ENCODE measurements at regions not wholly inside any gene's neighbourhood (a gene's known extent, or its start where the extent isn't known, plus 50 kb on each side); places are given as distances from the start of the nearest gene placed in this dataset.
"Not testable (repeated sequence)": the region's sequence is repeated elsewhere in the genome, so short reads cannot be mapped to it uniquely, and the experiment has no call there.

DNA sequence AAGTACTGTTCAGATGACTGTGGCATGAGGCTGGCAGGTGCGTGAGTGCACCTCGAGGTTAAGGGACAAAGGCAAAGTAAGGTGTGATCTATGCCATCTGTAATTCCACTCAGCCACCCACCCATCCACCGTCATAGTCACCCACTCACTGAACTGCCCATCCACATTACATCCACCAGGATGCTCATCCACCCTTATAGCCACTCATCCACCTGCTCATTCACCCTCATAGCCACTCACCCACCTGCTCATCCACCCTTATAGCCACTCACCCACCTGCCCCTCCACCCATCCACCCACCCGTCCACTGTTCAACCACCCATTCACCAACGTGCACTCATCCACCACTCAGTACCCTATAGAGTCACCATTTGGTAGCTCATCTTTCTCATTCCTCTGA, 64.1 kb upstream of the UXT start:
- no peak for DNase-seq
- Histone ChIP-seq H3K4me1 (no peaks in the 10 kb centered on the region), H3K9me3 (no peaks in the 10 kb centered on the region), H3K27ac (no peak overlapping the region), H3K27me3 (no peaks in the 10 kb centered on the region), H3K36me3 (no peaks in the 10 kb centered on the region), H3K4me3 (no peak overlapping the region)
- WGBS, 2 donors (ENCODE audit: low coverage in 1 of 2), result 72% methylated on average over 5 of the region's 5 CpGs; no CpG with 5 or more reads in 1 of the 2 donors
- no peak for TF ChIP-seq POLR2AphosphoS5 (IDR thresholded peaks at IDR 0.05)
- no peak for TF ChIP-seq POLR2A (IDR thresholded peaks at IDR 0.05)
- TF ChIP-seq, protein P1, sequence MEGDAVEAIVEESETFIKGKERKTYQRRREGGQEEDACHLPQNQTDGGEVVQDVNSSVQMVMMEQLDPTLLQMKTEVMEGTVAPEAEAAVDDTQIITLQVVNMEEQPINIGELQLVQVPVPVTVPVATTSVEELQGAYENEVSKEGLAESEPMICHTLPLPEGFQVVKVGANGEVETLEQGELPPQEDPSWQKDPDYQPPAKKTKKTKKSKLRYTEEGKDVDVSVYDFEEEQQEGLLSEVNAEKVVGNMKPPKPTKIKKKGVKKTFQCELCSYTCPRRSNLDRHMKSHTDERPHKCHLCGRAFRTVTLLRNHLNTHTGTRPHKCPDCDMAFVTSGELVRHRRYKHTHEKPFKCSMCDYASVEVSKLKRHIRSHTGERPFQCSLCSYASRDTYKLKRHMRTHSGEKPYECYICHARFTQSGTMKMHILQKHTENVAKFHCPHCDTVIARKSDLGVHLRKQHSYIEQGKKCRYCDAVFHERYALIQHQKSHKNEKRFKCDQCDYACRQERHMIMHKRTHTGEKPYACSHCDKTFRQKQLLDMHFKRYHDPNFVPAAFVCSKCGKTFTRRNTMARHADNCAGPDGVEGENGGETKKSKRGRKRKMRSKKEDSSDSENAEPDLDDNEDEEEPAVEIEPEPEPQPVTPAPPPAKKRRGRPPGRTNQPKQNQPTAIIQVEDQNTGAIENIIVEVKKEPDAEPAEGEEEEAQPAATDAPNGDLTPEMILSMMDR (IDR thresholded peaks at IDR 0.05), result no peak
- TF ChIP-seq EP300 (IDR thresholded peaks at IDR 0.05; ENCODE audit: low read depth), result no peak
- in situ Hi-C loops (cut with MboI; ENCODE audit: low pct_ligation_motif_present in 1 of 4, low pct_unique_long_range_greater_than_20kb in 1 of 4, low sequenced_read_pairs in 3 of 4) (no loop called here), intact Hi-C loops (cut with DNase I; ENCODE audit: low total_unique reads) (no loop called here)

DNA sequence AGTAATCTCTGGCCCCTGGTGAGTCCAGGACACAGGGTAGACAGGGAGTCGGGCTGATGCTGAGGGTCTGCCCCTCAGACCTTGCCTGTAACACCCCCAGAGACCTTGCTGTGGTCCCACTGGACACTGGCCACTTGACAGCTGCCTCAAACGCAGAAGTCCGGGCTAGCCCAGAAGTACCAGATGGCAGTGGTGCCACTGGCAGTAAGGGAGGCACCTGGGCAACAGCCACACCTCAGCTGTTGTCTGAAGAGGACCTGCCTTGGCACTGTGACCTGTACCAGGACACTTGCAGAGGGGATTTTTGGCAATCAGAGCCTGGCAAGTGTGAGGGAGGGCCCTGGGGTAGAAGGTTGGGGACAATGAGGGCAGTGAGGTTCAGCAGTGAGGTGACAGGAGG, 63.3 kb upstream of the UXT start:
- Histone ChIP-seq H3K4me3 (no peak overlapping the region), H3K27ac (no peak overlapping the region), H3K9me3 (no peaks in the 10 kb centered on the region), H3K27me3 (no peaks in the 10 kb centered on the region), H3K4me1 (no peaks in the 10 kb centered on the region), H3K36me3 (no peaks in the 10 kb centered on the region)
- intact Hi-C loops (cut with DNase I; ENCODE audit: low total_unique reads) (no loop called here), in situ Hi-C loops (cut with MboI; ENCODE audit: low pct_ligation_motif_present in 1 of 4, low pct_unique_long_range_greater_than_20kb in 1 of 4, low sequenced_read_pairs in 3 of 4) (no loop called here)
- WGBS, 2 donors (ENCODE audit: low coverage in 1 of 2), result 85% methylated on average over 3 of the region's 3 CpGs; no CpG with 5 or more reads in 1 of the 2 donors
- no peak for DNase-seq
- TF ChIP-seq, protein P1 (IDR thresholded peaks at IDR 0.05), result no peak
- TF ChIP-seq EP300 (IDR thresholded peaks at IDR 0.05; ENCODE audit: low read depth), result no peak
- no peak for TF ChIP-seq POLR2A (IDR thresholded peaks at IDR 0.05)
- no peak for TF ChIP-seq POLR2AphosphoS5 (IDR thresholded peaks at IDR 0.05)

GRCh38 chrX:47715078-47715477, 56.1 kb upstream of the UXT start:
- H3K9me3 ChIP-seq; H3K36me3 ChIP-seq; H3K27ac ChIP-seq; H3K4me1 ChIP-seq; H3K4me3 ChIP-seq; in situ Hi-C loops (cut with MboI; ENCODE audit: low pct_ligation_motif_present in 1 of 4, low pct_unique_long_range_greater_than_20kb in 1 of 4, low sequenced_read_pairs in 3 of 4); H3K27me3 ChIP-seq; intact Hi-C loops (cut with DNase I; ENCODE audit: low total_unique reads); DNase-seq: not testable (repeated sequence)
- WGBS, 2 donors (ENCODE audit: low coverage in 1 of 2), result 50% methylated on average over 3 of the region's 3 CpGs; no CpG with 5 or more reads in 1 of the 2 donors

GRCh38 chrX:47712675-47713074, 53.7 kb upstream of the UXT start:
- in situ Hi-C loops (cut with MboI; ENCODE audit: low pct_ligation_motif_present in 1 of 4, low pct_unique_long_range_greater_than_20kb in 1 of 4, low sequenced_read_pairs in 3 of 4); DNase-seq; H3K4me1 ChIP-seq; H3K4me3 ChIP-seq; H3K9me3 ChIP-seq; H3K27me3 ChIP-seq; intact Hi-C loops (cut with DNase I; ENCODE audit: low total_unique reads); H3K36me3 ChIP-seq; H3K27ac ChIP-seq: not testable (repeated sequence)
- WGBS, 2 donors (ENCODE audit: low coverage in 1 of 2), result 57% methylated on average over 4 of the region's 4 CpGs; no CpG with 5 or more reads in 1 of the 2 donors

DNA sequence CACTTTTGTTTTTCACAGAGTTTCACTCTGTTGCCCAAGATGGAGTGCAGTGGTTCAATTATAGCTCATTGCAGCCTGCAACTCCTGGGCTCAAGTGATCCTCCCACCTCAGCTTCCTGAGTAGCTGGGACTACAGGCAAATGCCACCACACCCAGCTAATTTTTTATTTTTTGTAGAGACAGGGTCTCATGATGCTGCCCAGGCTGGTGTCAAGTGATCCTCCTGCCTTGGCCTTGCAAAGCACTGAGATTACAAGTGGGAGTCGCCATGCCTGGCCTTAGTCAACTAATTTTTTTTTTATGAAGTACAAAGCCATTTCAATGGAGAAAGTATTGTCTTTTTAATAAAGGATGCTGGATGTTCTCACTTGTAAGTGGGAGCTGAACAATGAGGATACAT, 51.3 kb upstream of the UXT start:
- no peaks in the 10 kb centered on the region for H3K9me3 ChIP-seq
- 59% methylated on average over 1 of the region's 1 CpG; no CpG with 5 or more reads in 1 of the 2 donors for WGBS, 2 donors (ENCODE audit: low coverage in 1 of 2)
- intact Hi-C loops (cut with DNase I; ENCODE audit: low total_unique reads), result no loop called here
- no peak overlapping the region for H3K27ac ChIP-seq
- in situ Hi-C loops (cut with MboI; ENCODE audit: low pct_ligation_motif_present in 1 of 4, low pct_unique_long_range_greater_than_20kb in 1 of 4, low sequenced_read_pairs in 3 of 4), result no loop called here
- DNase-seq, result no peak
- TF ChIP-seq, protein P1 (IDR thresholded peaks at IDR 0.05), result no peak
- no peak for TF ChIP-seq POLR2AphosphoS5 (IDR thresholded peaks at IDR 0.05)
- no peak for TF ChIP-seq EP300 (IDR thresholded peaks at IDR 0.05; ENCODE audit: low read depth)
- TF ChIP-seq POLR2A (IDR thresholded peaks at IDR 0.05), result no peak
- H3K4me3 ChIP-seq, result no peak overlapping the region
- H3K36me3 ChIP-seq, result no peaks in the 10 kb centered on the region
- no peaks in the 10 kb centered on the region for H3K4me1 ChIP-seq
- no peaks in the 10 kb centered on the region for H3K27me3 ChIP-seq

Data from transverse colon (tissue), 4 donors.